ENCODE measurements at regions not wholly inside any gene's neighbourhood (a gene's known extent, or its start where the extent isn't known, plus 50 kb on each side); places are given as distances from the start of the nearest gene placed in this dataset.

GRCh38 chr10:128222332-128222849 is 96.2 kb upstream of the MKI67 start:
- DNase-seq: no peak

GRCh38 chr10:128230401-128230800 is 104.2 kb upstream of the MKI67 start:
- DNase-seq: no peak

GRCh38 chr10:128233422-128233821 is 107.2 kb upstream of the MKI67 start:
- DNase-seq: no peak

GRCh38 chr10:128237710-128238109 is 111.5 kb upstream of the MKI67 start:
- no peak for DNase-seq

GRCh38 chr10:128241023-128241422 is 114.8 kb upstream of the MKI67 start:
- no peak for DNase-seq

GRCh38 chr10:128242641-128243040 is 116.4 kb upstream of the MKI67 start:
- DNase-seq: no peak

GRCh38 chr10:128245026-128245425 is 118.8 kb upstream of the MKI67 start:
- no peak for DNase-seq

- DNase-seq: no peak
These were observed 121.4 kb upstream of the MKI67 start for GRCh38 chr10:128247576-128247975.

- DNase-seq: no peak
These were observed 128.3 kb upstream of the MKI67 start for GRCh38 chr10:128254476-128254875.

GRCh38 chr10:128257428-128257827 is 131.2 kb upstream of the MKI67 start:
- no peak for DNase-seq

- no peak for DNase-seq
These were observed 132.3 kb upstream of the MKI67 start for GRCh38 chr10:128258421-128258976.

GRCh38 chr10:128263891-128264688 is 137.9 kb upstream of the MKI67 start:
- peak; percentile 49 for DNase-seq

GRCh38 chr10:128265596-128265995 is 139.4 kb upstream of the MKI67 start:
- no peak for DNase-seq

- DNase-seq: no peak
These were observed 141.4 kb upstream of the MKI67 start for GRCh38 chr10:128267581-128267980.

- peak; percentile 55 for DNase-seq
These were observed 141.9 kb upstream of the MKI67 start for GRCh38 chr10:128268015-128268722.

- DNase-seq: peak; percentile 74
These were observed 148.7 kb upstream of the MKI67 start for GRCh38 chr10:128274938-128275337.

- peak; percentile 77 for DNase-seq
These were observed 149.4 kb upstream of the MKI67 start for GRCh38 chr10:128275388-128276177.

- no peak for DNase-seq
These were observed 151.1 kb upstream of the MKI67 start for GRCh38 chr10:128277267-128277840.

- no peak for DNase-seq
These were observed 152.1 kb upstream of the MKI67 start for GRCh38 chr10:128278362-128278761.

- DNase-seq: no peak
These were observed 154.0 kb upstream of the MKI67 start for GRCh38 chr10:128280271-128280670.

GRCh38 chr10:128281343-128281742 is 155.1 kb upstream of the MKI67 start:
- no peak for DNase-seq

GRCh38 chr10:128281861-128282260 is 155.6 kb upstream of the MKI67 start:
- no peak for DNase-seq

Data from NCI-H1105 treated with DMSO at 0.1 percent for 48 hours (cell line).